Spinal cord (tissue), 9 donors: ENCODE measurements at regions not wholly inside any gene's neighbourhood (a gene's known extent, or its start where the extent isn't known, plus 50 kb on each side); places are given as distances from the start of the nearest gene placed in this dataset.
"Not testable (repeated sequence)": the region's sequence is repeated elsewhere in the genome, so short reads cannot be mapped to it uniquely, and the experiment has no call there.

Experiments
- DNase-seq, 6 donors: peaks; one replicate each; pipeline versions ENCODE4 v3.0.0 to v3.0.0-alpha.2; 2013 to 2015; ENCODE audit warnings: low spot score in 6 of 6, low read depth in 4 of 6
- H3K27ac ChIP-seq: one replicate; pipeline ENCODE4 v1.5.1; 2013; ENCODE audit warnings: low read depth, low read length, control low read depth
- H3K27me3 ChIP-seq: one replicate; pipeline ENCODE4 v1.6.1; 2013; ENCODE audit warnings: low read length; ENCODE audit not compliant: control insufficient read depth, insufficient read depth
- H3K36me3 ChIP-seq: one replicate; pipeline ENCODE4 v1.6.1; 2013; ENCODE audit warnings: low read length; ENCODE audit not compliant: control insufficient read depth, insufficient read depth
- H3K4me1 ChIP-seq: one replicate; pipeline ENCODE4 v1.6.1; 2013; ENCODE audit warnings: low read length; ENCODE audit not compliant: control insufficient read depth, insufficient read depth
- H3K4me3 ChIP-seq: one replicate; pipeline ENCODE4 v1.5.1; 2013; ENCODE audit warnings: low read depth, low read length, control low read depth
- H3K9me3 ChIP-seq: one replicate; pipeline ENCODE4 v1.6.1; 2013; ENCODE audit warnings: low read length; ENCODE audit not compliant: control insufficient read depth, insufficient read depth
- WGBS: methylation state at CpG from one replicate; pipeline ENCODE4 v1.1.5; 2013; ENCODE audit warnings: missing lambda C conversion rate; ENCODE audit not compliant: insufficient coverage; 5-methylcytosine and 5-hydroxymethylcytosine counted together
- donor health status: healthy.

- 66% methylated on average over 3 of the region's 4 CpGs for WGBS
- DNase-seq, result peak in 1 of 6 donors; percentile 35
- no peaks in the 10 kb centered on the region for H3K9me3 ChIP-seq
Observed at GRCh38 chr3:125675791-125676190, 80.5 kb upstream of the OSBPL11 start.

GRCh38 chr3:125679258-125679657 lies 84.0 kb upstream of the OSBPL11 start:
- DNase-seq, result no peak
- WGBS, result 76% methylated on average over 4 of the region's 4 CpGs
- H3K4me3 ChIP-seq, result no peak overlapping the region
- H3K9me3 ChIP-seq, result no peaks in the 10 kb centered on the region
- H3K27me3 ChIP-seq, result no peaks in the 10 kb centered on the region
- no peaks in the 10 kb centered on the region for H3K36me3 ChIP-seq
- H3K4me1 ChIP-seq, result peaks cover 14% of the 10 kb centered on the region
- no peak overlapping the region for H3K27ac ChIP-seq

More at GRCh38 chr3:125675791-125676190, 80.5 kb upstream of the OSBPL11 start:
- Histone ChIP-seq H3K36me3 (no peaks in the 10 kb centered on the region), H3K4me3 (no peak overlapping the region), H3K27ac (no peak overlapping the region), H3K27me3 (no peaks in the 10 kb centered on the region), H3K4me1 (no peaks in the 10 kb centered on the region)

GRCh38 chr3:125681146-125681545 lies 85.8 kb upstream of the OSBPL11 start:
- no peaks in the 10 kb centered on the region for H3K36me3 ChIP-seq
- WGBS, result 98% methylated on average over 10 of the region's 11 CpGs

GRCh38 chr3:125681906-125682305 lies 86.6 kb upstream of the OSBPL11 start:
- H3K36me3 ChIP-seq, H3K9me3 ChIP-seq, H3K27me3 ChIP-seq, DNase-seq, H3K27ac ChIP-seq, H3K4me3 ChIP-seq: not testable (repeated sequence)
- WGBS, result 44% methylated on average over 2 of the region's 5 CpGs
- peaks cover 14% of the 10 kb centered on the region for H3K4me1 ChIP-seq

More at GRCh38 chr3:125681146-125681545, 85.8 kb upstream of the OSBPL11 start:
- no peak for DNase-seq
- Histone ChIP-seq H3K27me3 (no peaks in the 10 kb centered on the region), H3K9me3 (no peaks in the 10 kb centered on the region), H3K4me1 (peaks cover 14% of the 10 kb centered on the region), H3K27ac (no peak overlapping the region), H3K4me3 (no peak overlapping the region)

DNA sequence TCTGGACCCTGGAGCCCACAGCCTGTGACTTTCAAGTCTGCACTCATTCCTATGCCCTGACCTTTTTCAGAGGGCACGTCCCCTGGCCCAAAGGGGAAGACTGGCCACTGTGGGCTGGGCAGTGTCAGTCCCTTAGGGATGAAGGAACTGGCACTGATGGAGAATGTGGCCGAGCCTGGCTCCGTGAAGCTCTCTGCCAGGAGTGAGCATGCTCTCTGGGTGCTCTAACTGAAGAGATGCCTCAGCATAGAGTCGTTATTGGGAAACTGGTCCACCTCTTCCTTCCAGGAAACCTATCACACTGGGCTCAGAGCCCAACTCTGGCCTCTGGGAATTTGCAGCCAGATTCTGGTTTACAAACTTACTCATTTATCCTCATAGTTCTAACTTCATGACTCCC lies 87.3 kb upstream of the OSBPL11 start:
- peaks cover 14% of the 10 kb centered on the region for H3K4me1 ChIP-seq
- H3K27me3 ChIP-seq, H3K27ac ChIP-seq, DNase-seq, H3K9me3 ChIP-seq, H3K4me3 ChIP-seq, H3K36me3 ChIP-seq: not testable (repeated sequence)
- WGBS, result 58% methylated on average over 2 of the region's 4 CpGs

GRCh38 chr3:125683067-125683829 lies 88.0 kb upstream of the OSBPL11 start:
- no peaks in the 10 kb centered on the region for H3K36me3 ChIP-seq
- no peak overlapping the region for H3K4me3 ChIP-seq
- peaks cover 14% of the 10 kb centered on the region for H3K4me1 ChIP-seq
- DNase-seq, result peak in 4 of 6 donors; percentile 19 to 80 (median 51)
- 45% methylated on average over 7 of the region's 9 CpGs for WGBS
- peak overlapping the region; percentile 47 for H3K27ac ChIP-seq
- H3K9me3 ChIP-seq, result no peaks in the 10 kb centered on the region
- no peaks in the 10 kb centered on the region for H3K27me3 ChIP-seq

DNA sequence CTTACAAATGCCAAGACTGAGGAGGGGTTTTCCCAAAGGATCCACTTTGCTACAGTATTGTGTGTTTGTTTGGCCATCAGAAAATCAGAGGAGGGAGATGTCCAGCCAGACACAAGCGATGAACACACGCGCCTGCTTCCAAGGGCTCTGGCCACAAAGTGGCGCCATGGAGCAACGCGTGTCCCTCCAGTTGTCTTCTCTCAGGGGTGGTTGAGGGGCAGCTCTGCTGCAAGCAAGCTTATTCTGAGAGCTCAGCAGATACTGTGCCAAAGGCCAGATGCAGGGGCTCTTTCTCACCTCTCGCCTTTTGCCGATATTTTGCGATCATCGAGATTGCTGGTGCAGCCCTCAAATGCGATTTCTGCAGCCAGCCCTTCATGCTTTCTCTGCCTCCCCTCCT lies 88.9 kb upstream of the OSBPL11 start:
- H3K27me3 ChIP-seq, result no peaks in the 10 kb centered on the region
- H3K36me3 ChIP-seq, result no peaks in the 10 kb centered on the region
- H3K4me1 ChIP-seq, result peaks cover 14% of the 10 kb centered on the region
- DNase-seq, result peak in 3 of 6 donors; percentile 15 to 53 (median 44)
- H3K27ac ChIP-seq, result no peak overlapping the region
- peaks cover 1% of the 10 kb centered on the region for H3K9me3 ChIP-seq
- 55% methylated on average over 11 of the region's 11 CpGs for WGBS
- no peak overlapping the region for H3K4me3 ChIP-seq

GRCh38 chr3:125685741-125686140 lies 90.4 kb upstream of the OSBPL11 start:
- H3K27me3 ChIP-seq, result not testable (repeated sequence)
- no CpG with 5 or more reads among the region's 2 CpGs for WGBS

GRCh38 chr3:125692361-125692760 lies 97.1 kb upstream of the OSBPL11 start:
- Histone ChIP-seq H3K27me3 (no peaks in the 10 kb centered on the region), H3K27ac (no peak overlapping the region), H3K4me3 (no peak overlapping the region), H3K4me1 (peaks cover 4% of the 10 kb centered on the region), H3K36me3 (no peaks in the 10 kb centered on the region), H3K9me3 (peaks cover 2% of the 10 kb centered on the region)
- 89% methylated on average over 9 of the region's 13 CpGs for WGBS
- no peak for DNase-seq

More at GRCh38 chr3:125685741-125686140, 90.4 kb upstream of the OSBPL11 start:
- not testable (repeated sequence) for H3K36me3 ChIP-seq, H3K27ac ChIP-seq, H3K9me3 ChIP-seq, H3K4me3 ChIP-seq
- peak in 1 of 6 donors; percentile 29 for DNase-seq
- H3K4me1 ChIP-seq, result peaks cover 14% of the 10 kb centered on the region

DNA sequence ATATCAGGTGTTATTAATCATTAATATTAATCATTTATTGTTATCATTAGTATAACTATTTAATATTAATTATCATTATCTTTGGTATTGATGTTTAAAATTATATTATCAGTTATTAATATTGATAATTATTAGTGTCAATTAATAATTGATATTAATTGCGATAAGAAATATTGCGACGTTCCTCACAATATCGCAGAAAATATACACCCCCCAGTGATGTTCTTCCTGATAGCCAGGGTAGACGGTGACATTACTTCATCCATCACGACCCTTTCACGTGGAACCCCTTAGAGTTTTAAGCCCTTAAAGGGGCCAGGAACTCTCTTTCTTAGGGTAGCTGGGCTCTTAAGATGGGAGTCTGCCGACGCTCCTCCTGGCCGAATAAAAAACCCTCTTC lies 98.6 kb upstream of the OSBPL11 start:
- H3K9me3 ChIP-seq, result peaks cover 2% of the 10 kb centered on the region
- H3K4me1 ChIP-seq, result peaks cover 4% of the 10 kb centered on the region
- no peak overlapping the region for H3K4me3 ChIP-seq
- DNase-seq, result no peak
- no peak overlapping the region for H3K27ac ChIP-seq
- WGBS, result 100% methylated on average over 1 of the region's 10 CpGs
- no peaks in the 10 kb centered on the region for H3K27me3 ChIP-seq
- no peaks in the 10 kb centered on the region for H3K36me3 ChIP-seq
